ENCODE measurements at regions not wholly inside any gene's neighbourhood (a gene's known extent, or its start where the extent isn't known, plus 50 kb on each side); places are given as distances from the start of the nearest gene placed in this dataset.

GRCh38 chr2:144996225-144996795 is 476.4 kb upstream of the ZEB2 start:
- TF ChIP-seq CTCF (conservative IDR thresholded peaks at IDR 0.05; ENCODE audit: low read depth, low read length) (no peak), EZH2phosphoT487 (IDR thresholded peaks at IDR 0.05; ENCODE audit: borderline replicate concordance, low read length) (no peak)

All from PC-3 (cell line).